Endothelial cell of umbilical vein (primary cell): ENCODE measurements at regions not wholly inside any gene's neighbourhood (a gene's known extent, or its start where the extent isn't known, plus 50 kb on each side); places are given as distances from the start of the nearest gene placed in this dataset.

Source experiments
- BruUV-seq: library from RNA; stranded (reverse); fragments of 400-500 nt; replicated peaks from 2 replicates; lab custom pipeline; 2021; lab: Mats Ljungman, UMichigan
- CTCF ChIA-PET: fragments of 300-600, 350-600 bp; sonication (Branson Sonifier 250); formaldehyde crosslinking; loops from one replicate; lab custom pipeline; 2021; ENCODE audit warnings: antibody characterized with exemption, inconsistent platforms; lab: Charles Lee
- POLR2A ChIA-PET: fragments of 300-600, 350-600 bp; sonication (Branson Sonifier 250); formaldehyde crosslinking; loops from one replicate; lab custom pipeline; 2021; ENCODE audit warnings: antibody characterized with exemption, inconsistent platforms; lab: Charles Lee
- DNase-seq: peaks from one replicate; pipeline ENCODE4 v3.0.0-alpha.2; 2011; ENCODE audit warnings: low read depth, low spot score
- FAIRE-seq: peaks from 2 replicates; lab custom pipeline; 2011; peaks lifted over from hg19 to GRCh38; lab: Jason Lieb, UNC
- H2AFZ ChIP-seq: 2 replicates; pipeline ENCODE4 v1.6.0; 2012; ENCODE audit warnings: low read depth, low read length, control low read depth, inconsistent platforms
- H3K27ac ChIP-seq: 2 replicates; pipeline ENCODE4 v1.5.1; 2011; ENCODE audit warnings: low read depth, mild to moderate bottlenecking, control low read depth, low read length, moderate library complexity; ENCODE audit not compliant: insufficient read depth
- H3K27me3 ChIP-seq, 2 experiments: 2 replicates each; pipeline versions ENCODE4 v1.6.0 to v1.6.1; 2011; ENCODE audit warnings: low read length in 2 of 2, mixed read lengths in 1 of 2; ENCODE audit not compliant: control insufficient read depth in 2 of 2, insufficient read depth in 2 of 2
- H3K36me3 ChIP-seq, 2 experiments: 2 replicates in 1 of 2; 3 replicates in 1 of 2; pipeline ENCODE4 v1.5.1; 2011; ENCODE audit warnings: low read length in 2 of 2, mild to moderate bottlenecking in 1 of 2, moderate library complexity in 1 of 2; ENCODE audit not compliant: control insufficient read depth in 2 of 2, insufficient read depth in 2 of 2; ENCODE audit errors: extremely low read depth in 1 of 2
- H3K4me1 ChIP-seq: 3 replicates; pipeline ENCODE4 v1.5.1; 2011; ENCODE audit warnings: mild to moderate bottlenecking, low read length; ENCODE audit not compliant: control insufficient read depth, insufficient read depth; ENCODE audit errors: extremely low read depth
- H3K4me2 ChIP-seq: 2 replicates; pipeline ENCODE4 v1.6.1; 2011; ENCODE audit warnings: low read length, control low read depth, mixed read lengths; ENCODE audit not compliant: insufficient read depth
- H3K4me3 ChIP-seq, 3 experiments: fragments of 200-600 bp in 1 of 3; sonication (generic), shearing (Covaris generic) in 1 of 3; replicated peaks in 1 of 3; 2 replicates each; pipeline ENCODE4 v1.5.1; 2011 to 2016; ENCODE audit warnings: control low read depth in 3 of 3, low read length in 3 of 3, mild to moderate bottlenecking in 2 of 3, inconsistent platforms in 1 of 3, low read depth in 1 of 3, moderate library complexity in 1 of 3; ENCODE audit not compliant: insufficient read depth in 1 of 3
- H3K79me2 ChIP-seq: 2 replicates; pipeline ENCODE4 v1.6.0; 2012; ENCODE audit warnings: low read length, inconsistent platforms; ENCODE audit not compliant: control insufficient read depth, insufficient read depth
- H3K9ac ChIP-seq: replicated peaks from 2 replicates; pipeline ENCODE3; 2011; ENCODE audit warnings: low read length, control low read depth; ENCODE audit not compliant: insufficient read depth; ENCODE audit errors: extremely low read depth
- H3K9me1 ChIP-seq: replicated peaks from 3 replicates; pipeline ENCODE4 v1.6.0; 2011; ENCODE audit warnings: mild to moderate bottlenecking, low read length; ENCODE audit not compliant: control insufficient read depth, insufficient read depth; ENCODE audit errors: extremely low read depth
- H3K9me3 ChIP-seq: replicated peaks from 2 replicates; pipeline ENCODE4 v1.5.1; 2012; ENCODE audit warnings: low read length, inconsistent platforms; ENCODE audit not compliant: control insufficient read depth, insufficient read depth
- H4K20me1 ChIP-seq: replicated peaks from 2 replicates; pipeline ENCODE3; 2011; ENCODE audit warnings: mild to moderate bottlenecking, low read length; ENCODE audit not compliant: control insufficient read depth, insufficient read depth; ENCODE audit errors: extremely low read depth
- CTCF ChIP-seq, 2 donors: IDR thresholded peaks; 1 replicate in 1 of 2; 2 replicates in 1 of 2; pipeline ENCODE4 v1.5.1; 2011; ENCODE audit warnings: low read length in 2 of 2, mild to moderate bottlenecking in 2 of 2, moderate library complexity in 2 of 2, control low read depth in 1 of 2, inconsistent platforms in 1 of 2, low read depth in 1 of 2; ENCODE audit not compliant: insufficient read depth in 1 of 2; ENCODE audit errors: extremely low read depth in 1 of 2
- EZH2 ChIP-seq: IDR thresholded peaks from 2 replicates; pipeline ENCODE4 v1.6.1; 2012; ENCODE audit warnings: borderline replicate concordance, low read depth, mild to moderate bottlenecking, moderate library complexity, low read length, inconsistent platforms; ENCODE audit not compliant: severe bottlenecking
- FOS ChIP-seq: IDR thresholded peaks from 2 replicates; pipeline ENCODE4 v1.6.1; 2011; ENCODE audit warnings: mild to moderate bottlenecking, low read length, moderate library complexity, borderline replicate concordance; ENCODE audit not compliant: insufficient read depth
- GATA2 ChIP-seq: IDR thresholded peaks from 2 replicates; pipeline ENCODE4 v1.7.0; 2011; ENCODE audit warnings: low read depth, mild to moderate bottlenecking, moderate library complexity, mixed read lengths, low read length; ENCODE audit not compliant: insufficient read length, insufficient read depth
- JUN ChIP-seq: IDR thresholded peaks from 2 replicates; pipeline ENCODE4 v1.6.1; 2011; ENCODE audit warnings: borderline replicate concordance, low read depth; ENCODE audit not compliant: insufficient read length, insufficient read depth
- MAX ChIP-seq: IDR thresholded peaks from 2 replicates; pipeline ENCODE4 v1.6.1; 2011; ENCODE audit not compliant: insufficient read depth, insufficient read length
- MYC ChIP-seq: IDR thresholded peaks from one replicate; pipeline ENCODE4 v1.6.1; 2011; ENCODE audit warnings: mild to moderate bottlenecking, low read depth, low read length
- POLR2A ChIP-seq: IDR thresholded peaks from 2 replicates; pipeline ENCODE4 v1.6.1; 2012; ENCODE audit warnings: low read depth, mild to moderate bottlenecking, control low read depth, low read length
- POLR2AphosphoS5 ChIP-seq: IDR thresholded peaks from 2 replicates; pipeline ENCODE4 v1.6.1; 2012; ENCODE audit warnings: low read depth, mild to moderate bottlenecking, control low read depth, low read length, moderate library complexity; ENCODE audit not compliant: insufficient read depth
- dilution Hi-C: fragments of 300-500 bp; cut with MboI; formaldehyde crosslinking; loops from one replicate; pipeline ENCODE4 v1.15.0; 2019; ENCODE audit warnings: low sequenced_read_pairs; ENCODE audit not compliant: extremely low pct_ligation_motif_present
- intact Hi-C: fragments of 100-400 bp; cut with micrococcal nuclease; formaldehyde crosslinking; loops from one replicate; pipeline ENCODE4 v1.10.0; 2022

- Histone ChIP-seq H3K9me1 (no peaks in the 10 kb centered on the region), H3K9ac (no peak overlapping the region), H3K9me3 (no peaks in the 10 kb centered on the region), H3K36me3 (no peaks in the 10 kb centered on the region), H2AFZ (no peak overlapping the region), H3K27ac (no peak overlapping the region), H3K4me3 (no peak overlapping the region), H3K27me3 (peaks cover 0 to 9% of the 10 kb centered on the region in 2 experiments), H3K4me2 (no peak overlapping the region), H3K79me2 (no peaks in the 10 kb centered on the region), H4K20me1 (no peaks in the 10 kb centered on the region), H3K4me1 (no peaks in the 10 kb centered on the region)
- FAIRE-seq, result no peak
- POLR2A ChIA-PET, result no interaction called here
- intact Hi-C loops (no loop called here), dilution Hi-C loops (no loop called here)
- TF ChIP-seq POLR2AphosphoS5 (no peak), CTCF (IDR thresholded peaks at IDR 0.05; ENCODE audit: extremely low read depth in 1 of 2, insufficient read depth in 1 of 2, low read depth in 1 of 2, low read length in 2 of 2) (no peak)
- no TSS peak for BruUV-seq
- DNase-seq, result no peak
- CTCF ChIA-PET, result interaction anchor here (1.0 to 2.6 kb wide), 4 partner anchors 10 to 281 kb away, joined by 3 to 7 read pairs (median 4); no protein-coding TSS in a partner anchor
Measured at GRCh38 chr7:12107841-12108254, 103.2 kb upstream of the TMEM106B start.

- H3K4me1 ChIP-seq, result no peaks in the 10 kb centered on the region
- ChIA-PET CTCF (interaction anchor here (1.1 kb wide), 1 partner anchor 24 kb away, joined by 3 read pairs; no protein-coding TSS in a partner anchor), POLR2A (no interaction called here)
- no peaks in the 10 kb centered on the region for H3K36me3 ChIP-seq
- no peak overlapping the region for H3K27ac ChIP-seq
- no peak overlapping the region for H3K4me3 ChIP-seq
- no peak overlapping the region for H2AFZ ChIP-seq
- no peaks in the 10 kb centered on the region for H3K9me3 ChIP-seq
- H3K4me2 ChIP-seq, result no peak overlapping the region
- FAIRE-seq, result no peak
- H3K79me2 ChIP-seq, result no peaks in the 10 kb centered on the region
- no TSS peak for BruUV-seq
- dilution Hi-C loops (no loop called here), intact Hi-C loops (no loop called here)
- H3K27me3 ChIP-seq, result peaks cover 6 to 17% of the 10 kb centered on the region in 2 experiments
- no peaks in the 10 kb centered on the region for H3K9me1 ChIP-seq
- no peaks in the 10 kb centered on the region for H4K20me1 ChIP-seq
- TF ChIP-seq POLR2AphosphoS5 (no peak), POLR2A (no peak), JUN (no peak), CTCF (IDR thresholded peaks at IDR 0.05; ENCODE audit: extremely low read depth in 1 of 2, insufficient read depth in 1 of 2, low read depth in 1 of 2, low read length in 2 of 2) (no peak), EZH2 (no peak), FOS (no peak), MYC (no peak), GATA2 (no peak), MAX (no peak)
- H3K9ac ChIP-seq, result no peak overlapping the region
- DNase-seq, result no peak
Measured at GRCh38 chr7:12110425-12110824, 100.7 kb upstream of the TMEM106B start.
